ENCODE measurements at regions not wholly inside any gene's neighbourhood (a gene's known extent, or its start where the extent isn't known, plus 50 kb on each side); places are given as distances from the start of the nearest gene placed in this dataset.

GRCh38 chr9:28032268-28032590 is 458.9 kb upstream of the C9orf72 start:
- Histone ChIP-seq H3K27ac (ENCODE audit: insufficient read depth, low read length) (no peak overlapping the region), H3K4me3 (ENCODE audit: insufficient read depth, low read depth, low read length) (no peak overlapping the region), H3K14ac (replicated peaks; ENCODE audit: low read depth, low read length) (no peak overlapping the region), H3K36me3 (ENCODE audit: control insufficient read depth, insufficient read depth, low read length) (no peaks in the 10 kb centered on the region), H3K23ac (ENCODE audit: low read depth, low read length) (no peak overlapping the region), H4K20me1 (ENCODE audit: insufficient read depth, low read length) (no peaks in the 10 kb centered on the region), H3K79me1 (ENCODE audit: low read depth in 1 of 2, low read length in 2 of 2) (no peaks in the 10 kb centered on the region), H2AFZ (replicated peaks; ENCODE audit: low read length, poor library complexity) (no peak overlapping the region), H3K4ac (ENCODE audit: low read depth, low read length) (no peak overlapping the region), H4K91ac (ENCODE audit: insufficient read depth, low read depth, low read length) (no peak overlapping the region), H4K8ac (ENCODE audit: low read depth in 2 of 2, low read length in 2 of 2) (no peak overlapping the region), H2BK5ac (ENCODE audit: low read depth, low read length, poor library complexity, severe bottlenecking) (no peak overlapping the region), H3K4me1 (ENCODE audit: control insufficient read depth, insufficient read depth, low read length) (no peaks in the 10 kb centered on the region), H2BK15ac (ENCODE audit: low read depth, low read length) (no peak overlapping the region), H3K18ac (ENCODE audit: low read depth, low read length) (no peak overlapping the region), H3K56ac (ENCODE audit: extremely low read depth, insufficient read depth, low read length) (no peak overlapping the region), H2AK5ac (ENCODE audit: low read depth, low read length) (no peak overlapping the region), H3K27me3 (ENCODE audit: control insufficient read depth, insufficient read depth, low read length) (no peaks in the 10 kb centered on the region), H3K9ac (ENCODE audit: low read depth, low read length) (no peak overlapping the region), H4K5ac (ENCODE audit: low read depth, low read length) (no peak overlapping the region), H3K9me3 (ENCODE audit: control insufficient read depth, insufficient read depth, low read length) (no peaks in the 10 kb centered on the region), H2BK20ac (ENCODE audit: low read depth, low read length) (no peak overlapping the region), H3K9me1 (ENCODE audit: insufficient read depth, low read length) (no peaks in the 10 kb centered on the region), H2BK120ac (ENCODE audit: low read depth, low read length) (no peak overlapping the region), H3K4me2 (ENCODE audit: low read depth, low read length) (no peak overlapping the region), H2AK9ac (replicated peaks; ENCODE audit: low read depth, low read length, poor library complexity) (no peak overlapping the region)
- BruUV-seq (replicated peaks), result no TSS peak
- DNase-seq, result no peak
- ChIA-PET CTCF (no interaction called here), POLR2A (ENCODE audit: unreplicated experiment) (no interaction called here)
- intact Hi-C loops (cut with micrococcal nuclease) (no loop called here), dilution Hi-C loops (cut with HindIII; ENCODE audit: low sequenced_read_pairs, unreplicated experiment) (no loop called here), in situ Hi-C loops (cut with MboI; ENCODE audit: low sequenced_read_pairs) (no loop called here)
- no peak for ATAC-seq (ENCODE audit: low read depth)
- WGBS, 2 experiments (ENCODE audit: extremely low coverage in 2 of 2, insufficient read length in 1 of 2), result no CpG with 5 or more reads among the region's 2 CpGs
- TF ChIP-seq RCOR1 (IDR thresholded peaks at IDR 0.05; ENCODE audit: insufficient replicate concordance, low read length) (no peak), SMC3 (IDR thresholded peaks at IDR 0.05; ENCODE audit: low read depth, low read length) (no peak), BHLHE40 (IDR thresholded peaks at IDR 0.05; ENCODE audit: low read depth, low read length) (no peak), MXI1 (IDR thresholded peaks at IDR 0.05; ENCODE audit: borderline replicate concordance, low read depth, low read length) (no peak), NFE2L2 (IDR thresholded peaks at IDR 0.05; ENCODE audit: low read depth, low read length) (no peak)
